Natural killer cell (primary cell): ENCODE measurements at regions not wholly inside any gene's neighbourhood (a gene's known extent, or its start where the extent isn't known, plus 50 kb on each side); places are given as distances from the start of the nearest gene placed in this dataset.
"Not testable (repeated sequence)": the region's sequence is repeated elsewhere in the genome, so short reads cannot be mapped to it uniquely, and the experiment has no call there.

Experiments used
- ATAC-seq, 3 donors: fragments of 150-1000 bp in 2 of 3; fragments of 200-7000 bp in 1 of 3; cut with Tn5 transposase; 1 replicate in 1 of 3; 2 replicates in 2 of 3; pipeline ENCODE4 v1.10.0; 2021; ENCODE audit warnings: mild to moderate bottlenecking in 2 of 3, moderate library complexity in 2 of 3
- DNase-seq, 2 donors: peaks; one replicate each; pipeline versions ENCODE4 v3.0.0 to v3.0.0-alpha.2; 2013 to 2021; ENCODE audit warnings: mixed read lengths in 1 of 2
- H3K27ac ChIP-seq: one replicate; pipeline ENCODE4 v1.5.1; 2013; ENCODE audit warnings: mild to moderate bottlenecking, low read length
- H3K27me3 ChIP-seq: one replicate; pipeline ENCODE4 v1.6.1; 2013; ENCODE audit warnings: low read length; ENCODE audit not compliant: control insufficient read depth, insufficient read depth
- H3K36me3 ChIP-seq: one replicate; pipeline ENCODE4 v1.6.1; 2013; ENCODE audit warnings: low read length; ENCODE audit not compliant: control insufficient read depth, insufficient read depth
- H3K4me1 ChIP-seq: one replicate; pipeline ENCODE4 v1.6.1; 2013; ENCODE audit warnings: low read length; ENCODE audit not compliant: control insufficient read depth, insufficient read depth
- H3K4me3 ChIP-seq: one replicate; pipeline ENCODE4 v1.5.1; 2013; ENCODE audit warnings: low read length
- H3K9me3 ChIP-seq: one replicate; pipeline ENCODE4 v1.6.1; 2013; ENCODE audit warnings: low read length; ENCODE audit not compliant: control insufficient read depth, insufficient read depth
- H3K27ac Mint-ChIP-seq, 2 donors: one replicate each; pipeline ENCODE4 v1.8.0; 2022; ENCODE audit warnings: mild to moderate bottlenecking in 2 of 2, mixed read lengths in 2 of 2, moderate library complexity in 1 of 2
- H3K27me3 Mint-ChIP-seq, 2 donors: one replicate each; pipeline ENCODE4 v1.8.0; 2022; ENCODE audit warnings: low read depth in 2 of 2, mixed read lengths in 2 of 2
- H3K36me3 Mint-ChIP-seq: one replicate; pipeline ENCODE4 v1.8.0; 2022; ENCODE audit warnings: mixed read lengths
- H3K4me1 Mint-ChIP-seq, 2 donors: one replicate each; pipeline ENCODE4 v1.8.0; 2022; ENCODE audit warnings: mixed read lengths in 2 of 2
- H3K4me3 Mint-ChIP-seq: one replicate; pipeline ENCODE4 v1.8.0; 2022; ENCODE audit warnings: mild to moderate bottlenecking, moderate library complexity, mixed read lengths
- H3K9me3 Mint-ChIP-seq, 2 donors: one replicate each; pipeline ENCODE4 v1.8.0; 2022; ENCODE audit warnings: mixed read lengths in 2 of 2
- WGBS: methylation state at CpG from one replicate; pipeline ENCODE4 v1.1.7; 2013; ENCODE audit warnings: missing lambda C conversion rate; ENCODE audit not compliant: insufficient coverage; 5-methylcytosine and 5-hydroxymethylcytosine counted together
- intact Hi-C: fragments of 100-400 bp; cut with micrococcal nuclease; formaldehyde crosslinking; loops from one replicate; pipeline ENCODE4 v1.14.2; 2022
- TF ChIP-seq, protein P1 (sequence below): fragments of 200-600 bp; IDR thresholded peaks from one replicate; pipeline ENCODE4 v1.8.0; 2022; ENCODE audit warnings: antibody characterized with exemption

DNA sequence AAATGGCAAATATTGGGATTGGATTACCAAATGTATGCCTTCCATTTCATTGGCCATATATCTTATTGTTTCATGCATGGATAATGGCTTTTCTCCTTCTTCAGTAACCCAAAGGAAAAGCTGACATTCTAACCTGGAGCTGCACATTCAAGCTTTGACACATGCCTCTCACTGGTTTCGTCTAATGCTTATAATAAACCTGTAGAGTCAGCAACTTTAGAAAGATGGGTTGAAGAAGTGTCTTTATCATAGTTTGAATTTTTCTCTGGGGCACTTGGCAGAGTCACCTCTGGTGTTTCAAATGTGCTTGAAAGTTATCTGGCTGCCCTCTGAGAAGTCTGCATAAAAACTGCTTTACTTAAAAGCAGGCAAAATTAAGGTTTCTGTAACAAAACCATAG is 55.4 kb upstream of the GOLGA8A start:
- no peak overlapping the region for H3K27ac Mint-ChIP-seq
- TF ChIP-seq, protein P1, sequence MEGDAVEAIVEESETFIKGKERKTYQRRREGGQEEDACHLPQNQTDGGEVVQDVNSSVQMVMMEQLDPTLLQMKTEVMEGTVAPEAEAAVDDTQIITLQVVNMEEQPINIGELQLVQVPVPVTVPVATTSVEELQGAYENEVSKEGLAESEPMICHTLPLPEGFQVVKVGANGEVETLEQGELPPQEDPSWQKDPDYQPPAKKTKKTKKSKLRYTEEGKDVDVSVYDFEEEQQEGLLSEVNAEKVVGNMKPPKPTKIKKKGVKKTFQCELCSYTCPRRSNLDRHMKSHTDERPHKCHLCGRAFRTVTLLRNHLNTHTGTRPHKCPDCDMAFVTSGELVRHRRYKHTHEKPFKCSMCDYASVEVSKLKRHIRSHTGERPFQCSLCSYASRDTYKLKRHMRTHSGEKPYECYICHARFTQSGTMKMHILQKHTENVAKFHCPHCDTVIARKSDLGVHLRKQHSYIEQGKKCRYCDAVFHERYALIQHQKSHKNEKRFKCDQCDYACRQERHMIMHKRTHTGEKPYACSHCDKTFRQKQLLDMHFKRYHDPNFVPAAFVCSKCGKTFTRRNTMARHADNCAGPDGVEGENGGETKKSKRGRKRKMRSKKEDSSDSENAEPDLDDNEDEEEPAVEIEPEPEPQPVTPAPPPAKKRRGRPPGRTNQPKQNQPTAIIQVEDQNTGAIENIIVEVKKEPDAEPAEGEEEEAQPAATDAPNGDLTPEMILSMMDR = no peak

DNA sequence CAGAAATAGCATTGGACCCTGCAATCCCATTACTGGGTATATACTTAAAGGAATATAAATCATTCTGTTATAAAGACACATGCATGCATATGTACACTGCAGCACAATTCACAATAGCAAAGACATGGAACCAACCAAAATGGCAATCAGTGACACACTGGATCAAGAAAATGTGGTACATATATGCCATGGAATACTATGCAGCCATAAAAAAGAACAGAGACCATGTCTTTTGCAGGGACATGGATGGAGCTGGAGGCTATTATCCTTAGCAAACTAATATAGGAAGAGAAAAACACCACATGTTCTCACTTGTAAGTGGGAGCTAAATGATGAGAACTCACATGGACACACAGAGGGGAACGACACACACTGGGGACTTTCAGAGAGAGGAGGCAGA is 53.9 kb upstream of the GOLGA8A start:
- H3K27ac Mint-ChIP-seq, H3K9me3 ChIP-seq, intact Hi-C loops, H3K36me3 ChIP-seq, DNase-seq, H3K4me3 ChIP-seq, H3K4me1 ChIP-seq, H3K27ac ChIP-seq, H3K4me1 Mint-ChIP-seq, H3K4me3 Mint-ChIP-seq, ATAC-seq, H3K9me3 Mint-ChIP-seq, H3K27me3 ChIP-seq: not testable (repeated sequence)
- WGBS = 100% methylated on average over 1 of the region's 1 CpG
- peaks cover 16% of the 10 kb centered on the region for H3K36me3 Mint-ChIP-seq
- H3K27me3 Mint-ChIP-seq = peaks cover 47 to 54% of the 10 kb centered on the region in 2 donors

More for the DNA sequence above, 55.4 kb upstream of the GOLGA8A start:
- H3K4me1 Mint-ChIP-seq = peaks cover 0 to 4% of the 10 kb centered on the region in 2 donors
- peaks cover 16% of the 10 kb centered on the region for H3K36me3 Mint-ChIP-seq
- ATAC-seq = no peak
- no peaks in the 10 kb centered on the region for H3K4me1 ChIP-seq
- peaks cover 52 to 55% of the 10 kb centered on the region in 2 donors for H3K27me3 Mint-ChIP-seq
- no peak overlapping the region for H3K4me3 Mint-ChIP-seq
- H3K36me3 ChIP-seq = no peaks in the 10 kb centered on the region
- H3K27me3 ChIP-seq = no peaks in the 10 kb centered on the region
- H3K27ac ChIP-seq = no peak overlapping the region
- DNase-seq = no peak
- intact Hi-C loops = no loop called here
- 77% methylated on average over 1 of the region's 1 CpG for WGBS
- no peaks in the 10 kb centered on the region for H3K9me3 ChIP-seq
- H3K9me3 Mint-ChIP-seq = peaks cover 3% of the 10 kb centered on the region in 2 donors
- no peak overlapping the region for H3K4me3 ChIP-seq

DNA sequence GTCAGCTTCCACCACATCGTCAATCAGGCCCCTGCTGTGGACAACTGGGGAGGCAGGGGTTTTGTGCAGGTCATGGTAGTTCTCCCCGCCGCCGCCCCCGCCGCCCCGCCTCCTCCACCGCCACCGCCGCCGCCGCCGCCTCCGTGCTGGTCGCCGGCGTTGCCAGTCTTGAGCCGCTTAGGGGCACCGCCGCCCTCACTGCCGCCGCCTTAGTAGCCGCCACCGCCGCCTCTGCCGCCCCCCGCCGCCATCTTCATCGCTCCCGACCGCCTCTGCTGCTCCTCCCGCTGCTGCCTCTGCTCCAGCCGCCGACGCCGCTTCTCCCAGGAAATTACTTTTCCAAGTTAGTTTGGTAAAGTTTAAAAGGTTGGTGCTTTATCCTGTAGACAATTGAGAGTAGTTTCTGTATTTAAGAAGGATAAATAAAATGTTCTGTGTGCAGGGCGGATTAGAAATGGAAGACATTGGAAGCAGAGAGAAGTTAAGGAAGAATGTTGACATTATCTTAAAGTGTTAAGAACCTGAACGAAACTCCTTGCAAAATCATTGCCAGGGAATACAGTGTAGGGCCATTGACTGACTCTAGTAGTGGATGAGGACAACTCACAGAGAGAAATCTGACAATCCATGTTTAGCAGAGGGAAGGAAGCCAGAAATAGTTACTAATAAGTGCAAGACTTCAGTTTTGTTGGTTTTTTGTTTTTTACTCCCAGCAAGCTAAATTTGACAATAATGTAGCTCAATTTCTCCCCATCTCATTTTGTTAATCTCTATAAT is 53.0 kb upstream of the GOLGA8A start:
- no peaks in the 10 kb centered on the region for H3K27me3 ChIP-seq
- H3K27ac Mint-ChIP-seq = no peak overlapping the region
- TF ChIP-seq, protein P1 = no peak
- no peaks in the 10 kb centered on the region for H3K9me3 ChIP-seq
- peaks cover 44 to 55% of the 10 kb centered on the region in 2 donors for H3K27me3 Mint-ChIP-seq
- H3K36me3 Mint-ChIP-seq = peaks cover 16% of the 10 kb centered on the region
- H3K27ac ChIP-seq = no peak overlapping the region
- H3K36me3 ChIP-seq = no peaks in the 10 kb centered on the region
- peaks cover 3% of the 10 kb centered on the region in 2 donors for H3K9me3 Mint-ChIP-seq
- no peaks in the 10 kb centered on the region for H3K4me1 ChIP-seq
- H3K4me1 Mint-ChIP-seq = no peaks in the 10 kb centered on the region
- DNase-seq (no peak), ATAC-seq (no peak)
- WGBS = 13% methylated on average over 37 of the region's 38 CpGs
- no peak overlapping the region for H3K4me3 ChIP-seq
- intact Hi-C loops = no loop called here
- H3K4me3 Mint-ChIP-seq = no peak overlapping the region

DNA sequence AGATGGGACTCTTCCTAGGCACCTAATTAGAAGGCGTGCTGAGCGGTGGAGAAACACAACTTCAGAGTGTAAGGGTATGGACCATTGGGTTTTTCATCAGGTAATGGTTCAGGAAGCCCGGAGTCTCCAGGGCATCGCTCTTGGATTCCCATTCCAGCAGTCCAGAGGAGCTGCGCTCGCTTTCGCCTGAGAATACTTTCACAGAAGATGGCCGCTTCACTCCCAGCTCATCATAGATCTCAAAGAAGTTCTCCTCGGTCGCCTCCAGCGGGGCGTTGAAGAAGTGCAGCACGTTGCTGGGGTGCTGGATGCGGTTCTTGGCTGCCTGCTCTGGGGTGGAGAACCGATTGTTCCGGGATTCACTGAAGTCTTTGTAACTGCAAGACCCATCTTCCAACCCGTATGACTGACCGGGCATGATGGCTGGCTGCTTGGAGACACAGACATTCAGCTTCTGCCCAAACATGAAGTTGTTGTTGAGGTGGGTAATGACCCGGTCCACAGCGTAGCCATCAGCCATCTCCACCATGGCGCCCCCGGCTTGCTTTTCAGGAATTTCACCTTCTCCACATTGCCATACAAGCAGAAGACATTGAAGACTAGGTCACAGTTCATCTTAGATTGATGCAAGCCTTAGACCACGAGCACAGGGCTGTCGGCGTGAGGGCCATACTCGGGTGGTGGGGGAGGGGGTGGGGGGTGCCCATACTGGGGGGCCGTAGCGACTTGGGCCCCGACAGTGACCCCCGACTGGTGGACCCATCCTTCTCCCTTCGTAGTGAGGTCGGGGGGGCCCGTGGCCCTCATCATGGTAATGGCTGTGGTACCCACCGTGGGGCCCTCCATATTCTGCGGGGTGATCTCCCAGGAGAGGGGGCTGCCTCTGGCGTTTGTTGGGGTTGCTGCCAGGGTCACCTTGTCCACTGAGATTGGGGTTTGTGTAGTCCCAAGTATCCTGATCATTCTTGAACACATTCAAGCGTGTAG is 51.7 kb upstream of the GOLGA8A start:
- WGBS = 90% methylated on average over 35 of the region's 37 CpGs
- H3K36me3 ChIP-seq, ATAC-seq, H3K27ac Mint-ChIP-seq, H3K27me3 ChIP-seq, DNase-seq, intact Hi-C loops, H3K4me3 Mint-ChIP-seq, H3K9me3 Mint-ChIP-seq, H3K27ac ChIP-seq, H3K9me3 ChIP-seq, H3K4me1 ChIP-seq, H3K4me3 ChIP-seq, H3K4me1 Mint-ChIP-seq: not testable (repeated sequence)
- peaks cover 47 to 69% of the 10 kb centered on the region in 2 donors for H3K27me3 Mint-ChIP-seq
- H3K36me3 Mint-ChIP-seq = peaks cover 16% of the 10 kb centered on the region
